ENCODE measurements at regions not wholly inside any gene's neighbourhood (a gene's known extent, or its start where the extent isn't known, plus 50 kb on each side); places are given as distances from the start of the nearest gene placed in this dataset.

DNA sequence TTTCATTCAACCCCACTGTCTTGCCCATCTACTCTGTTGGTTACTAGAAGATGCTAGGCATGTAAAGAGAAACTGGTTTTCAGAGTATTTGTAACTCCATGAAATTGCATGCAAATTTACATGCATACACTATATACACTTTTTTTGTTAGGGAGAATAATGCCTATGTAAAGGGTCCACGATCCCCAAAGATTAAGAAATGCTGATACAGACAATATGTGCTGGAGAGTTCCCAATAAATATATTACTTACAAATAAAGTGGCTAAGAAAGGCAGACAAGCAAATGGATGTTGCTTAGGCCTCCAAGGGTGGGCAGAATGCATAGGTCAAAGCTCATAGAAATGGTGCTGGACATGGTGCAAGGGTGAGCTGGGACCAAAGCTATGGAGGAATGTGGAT, 109.6 kb upstream of the NHSL1 start:
- Histone ChIP-seq H2BK5ac (ENCODE audit: insufficient read length, low read length) (no peak overlapping the region), H3K56ac (ENCODE audit: insufficient read length, low read depth, low read length) (no peak overlapping the region), H3K4me2 (ENCODE audit: insufficient read depth, insufficient read length, low read length) (no peak overlapping the region), H3K4ac (ENCODE audit: low read depth, low read length) (no peak overlapping the region), H3K79me2 (ENCODE audit: insufficient read depth, low read length) (no peaks in the 10 kb centered on the region; the same call in 1 of the 2 replicates), H3K27me3 (ENCODE audit: insufficient read depth, low read length) (no peaks in the 10 kb centered on the region), H2BK20ac (ENCODE audit: low read depth, low read length, poor library complexity, severe bottlenecking) (no peak overlapping the region), H3K79me1 (ENCODE audit: insufficient read depth, low read depth, low read length, poor library complexity, severe bottlenecking) (peaks cover 3% of the 10 kb centered on the region), H4K8ac (replicated peaks; ENCODE audit: insufficient read length, low read depth, low read length) (no peak overlapping the region), H4K5ac (ENCODE audit: insufficient read length, low read depth, low read length) (no peak overlapping the region), H2BK15ac (ENCODE audit: low read depth, low read length) (no peak overlapping the region), H3K27ac (ENCODE audit: insufficient read length, low read depth, low read length) (no peak overlapping the region), H3T11ph (ENCODE audit: low read length) (no peak overlapping the region), H3K9ac (ENCODE audit: extremely low read depth, insufficient read length, low read length) (no peak overlapping the region), H3K23me2 (ENCODE audit: insufficient read length, low read depth, low read length, poor library complexity, severe bottlenecking) (no peaks in the 10 kb centered on the region), H3K18ac (ENCODE audit: insufficient read length, low read depth, low read length) (no peak overlapping the region), H3K23ac (ENCODE audit: insufficient read length, low read depth, low read length) (no peak overlapping the region), H4K20me1 (ENCODE audit: control insufficient read depth, insufficient read depth, insufficient read length) (no peaks in the 10 kb centered on the region), H3K14ac (ENCODE audit: insufficient read depth, low read length) (no peak overlapping the region), H2AK5ac (ENCODE audit: insufficient read length, low read length) (no peak overlapping the region), H2BK12ac (ENCODE audit: insufficient read length, low read depth, low read length) (no peak overlapping the region), H3K9me3 (ENCODE audit: control insufficient read depth, low read depth, low read length) (no peaks in the 10 kb centered on the region), H3K4me1 (ENCODE audit: insufficient read depth, low read length) (no peaks in the 10 kb centered on the region; the same call in 1 of the 2 replicates), H2BK120ac (ENCODE audit: low read depth, low read length, poor library complexity, severe bottlenecking) (no peak overlapping the region), H2AFZ (ENCODE audit: low read length) (no peak overlapping the region), H4K91ac (ENCODE audit: insufficient read length, low read depth, low read length) (no peak overlapping the region)
- Mint-ChIP-seq H3K27ac (peak overlapping the region in 2 of 3 experiments; percentile 29 to 70; a peak in 2 of 7 replicates), H3K27me3 (ENCODE audit: low read depth) (no peaks in the 10 kb centered on the region), H3K4me3 (no peak overlapping the region), H3K4me1 (peaks cover 19 to 23% of the 10 kb centered on the region in 2 experiments), H3K36me3 (ENCODE audit: insufficient read depth in 1 of 3, low read depth in 3 of 3) (no peaks in the 10 kb centered on the region; a peak in 2 of 7 replicates), H3K9me3 (no peaks in the 10 kb centered on the region)
- no CpG with 5 or more reads among the region's 1 CpG for WGBS (ENCODE audit: extremely low coverage, insufficient read length, low lambda C conversion rate)
- no peak for DNase-seq
- TF ChIP-seq CTCF (conservative IDR thresholded peaks at IDR 0.05): no peak
